Activated CD4-positive, alpha-beta memory T cell treated with anti-CD3 and anti-CD28 coated beads for 36 hours (primary cell): ENCODE measurements at regions not wholly inside any gene's neighbourhood (a gene's known extent, or its start where the extent isn't known, plus 50 kb on each side); places are given as distances from the start of the nearest gene placed in this dataset.
"Not testable (repeated sequence)": the region's sequence is repeated elsewhere in the genome, so short reads cannot be mapped to it uniquely, and the experiment has no call there.

Source experiments
- CTCF ChIA-PET: fragments of 350-600 bp; sonication (Branson Sonifier 250); formaldehyde crosslinking; loops from one replicate; lab custom pipeline; 2021; ENCODE audit warnings: antibody characterized with exemption, inconsistent platforms; lab: Charles Lee
- POLR2A ChIA-PET: fragments of 350-600 bp; sonication (Branson Sonifier 250); formaldehyde crosslinking; loops from one replicate; lab custom pipeline; 2021; ENCODE audit warnings: antibody characterized with exemption; lab: Charles Lee
- DNase-seq: peaks from one replicate; pipeline ENCODE4 v3.0.0-alpha.2; 2020
- H3K27ac Mint-ChIP-seq: one replicate; pipeline ENCODE4 v1.8.0; 2021; ENCODE audit warnings: mixed read lengths
- H3K27me3 Mint-ChIP-seq: one replicate; pipeline ENCODE4 v1.8.0; 2021; ENCODE audit warnings: mixed read lengths
- H3K36me3 Mint-ChIP-seq: one replicate; pipeline ENCODE4 v1.8.0; 2021; ENCODE audit warnings: mixed read lengths
- H3K4me1 Mint-ChIP-seq: one replicate; pipeline ENCODE4 v1.8.0; 2021; ENCODE audit warnings: low read depth, mixed read lengths
- H3K4me3 Mint-ChIP-seq: one replicate; pipeline ENCODE4 v1.8.0; 2021; ENCODE audit warnings: mild to moderate bottlenecking, mixed read lengths
- H3K9me3 Mint-ChIP-seq: one replicate; pipeline ENCODE4 v1.8.0; 2021; ENCODE audit warnings: mixed read lengths
- intact Hi-C: fragments of 100-400 bp; cut with micrococcal nuclease; formaldehyde crosslinking; loops from one replicate; pipeline ENCODE4 v1.15.1; 2023

- no peaks in the 10 kb centered on the region for H3K4me1 Mint-ChIP-seq
- DNase-seq: no peak
- POLR2A ChIA-PET: no interaction called here
- no peak overlapping the region for H3K27ac Mint-ChIP-seq
- H3K9me3 Mint-ChIP-seq: no peaks in the 10 kb centered on the region
- intact Hi-C loops: no loop called here
- no peaks in the 10 kb centered on the region for H3K27me3 Mint-ChIP-seq
- H3K36me3 Mint-ChIP-seq: no peaks in the 10 kb centered on the region
- CTCF ChIA-PET: no interaction called here
- H3K4me3 Mint-ChIP-seq: no peak overlapping the region
Measured at GRCh38 chr9:104350541-104350940, 153.5 kb upstream of the OR13F1 start.

DNA sequence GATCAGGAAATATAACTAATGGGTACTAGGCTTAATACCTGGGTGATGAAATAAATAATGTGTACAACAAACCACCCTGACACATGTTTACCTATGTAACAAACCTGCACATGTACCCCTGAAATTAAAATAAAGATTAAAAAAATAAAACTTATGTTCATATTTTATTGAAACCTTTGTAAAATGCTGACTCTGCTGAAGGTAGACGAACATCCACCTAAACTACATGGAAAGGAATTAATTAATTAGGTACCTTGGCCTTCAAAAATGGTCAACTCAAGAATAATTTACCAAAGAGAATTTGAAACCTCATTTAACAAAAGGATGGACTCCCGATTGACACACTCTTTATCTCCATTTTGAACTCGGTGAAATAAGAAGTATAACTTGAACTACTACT, 152.3 kb upstream of the OR13F1 start:
- intact Hi-C loops: no loop called here
- Mint-ChIP-seq H3K27ac (no peak overlapping the region), H3K4me3 (no peak overlapping the region), H3K4me1 (no peaks in the 10 kb centered on the region), H3K36me3 (no peaks in the 10 kb centered on the region), H3K27me3 (no peaks in the 10 kb centered on the region), H3K9me3 (no peaks in the 10 kb centered on the region)
- DNase-seq: no peak
- ChIA-PET POLR2A (no interaction called here), CTCF (no interaction called here)

DNA sequence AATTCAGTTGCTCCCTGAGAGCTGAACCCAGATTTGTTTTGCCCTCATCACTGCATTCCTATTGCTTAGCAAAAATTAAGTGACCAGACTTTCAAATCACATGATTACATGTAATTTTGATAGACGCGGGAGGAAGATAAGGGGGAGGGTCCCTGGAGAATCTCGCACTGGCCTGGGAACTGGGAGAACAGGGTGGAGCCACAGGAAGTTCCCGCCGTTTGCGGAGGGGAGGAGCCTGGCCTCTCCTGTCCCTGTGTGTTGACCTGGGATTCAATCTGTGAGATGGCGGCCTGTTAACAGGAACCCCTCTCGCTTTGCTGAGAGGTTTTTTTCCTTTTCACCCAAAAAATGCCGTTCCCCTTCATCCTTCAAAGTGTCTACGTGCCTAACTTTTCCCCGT, 142.9 kb upstream of the OR13F1 start:
- H3K36me3 Mint-ChIP-seq: no peaks in the 10 kb centered on the region
- ChIA-PET POLR2A (no interaction called here), CTCF (no interaction called here)
- H3K4me3 Mint-ChIP-seq: no peak overlapping the region
- H3K27ac Mint-ChIP-seq: no peak overlapping the region
- intact Hi-C loops: no loop called here
- no peaks in the 10 kb centered on the region for H3K4me1 Mint-ChIP-seq
- DNase-seq: no peak
- H3K9me3 Mint-ChIP-seq: peaks cover 2% of the 10 kb centered on the region
- H3K27me3 Mint-ChIP-seq: no peaks in the 10 kb centered on the region

- H3K4me3 Mint-ChIP-seq: no peak overlapping the region
- ChIA-PET CTCF (no interaction called here), POLR2A (no interaction called here)
- intact Hi-C loops: no loop called here
- H3K27me3 Mint-ChIP-seq: no peaks in the 10 kb centered on the region
- peaks cover 2% of the 10 kb centered on the region for H3K9me3 Mint-ChIP-seq
- H3K27ac Mint-ChIP-seq: no peak overlapping the region
- DNase-seq: no peak
- no peaks in the 10 kb centered on the region for H3K36me3 Mint-ChIP-seq
- H3K4me1 Mint-ChIP-seq: no peaks in the 10 kb centered on the region
Measured at GRCh38 chr9:104362912-104363472, 141.1 kb upstream of the OR13F1 start.

- Mint-ChIP-seq H3K36me3 (no peaks in the 10 kb centered on the region), H3K9me3 (peaks cover 2% of the 10 kb centered on the region), H3K27ac (no peak overlapping the region), H3K27me3 (no peaks in the 10 kb centered on the region), H3K4me3 (no peak overlapping the region), H3K4me1 (no peaks in the 10 kb centered on the region)
- DNase-seq: no peak
- ChIA-PET POLR2A (no interaction called here), CTCF (no interaction called here)
- intact Hi-C loops: no loop called here
Measured at GRCh38 chr9:104367507-104367906, 136.6 kb upstream of the OR13F1 start.

- H3K4me1 Mint-ChIP-seq, DNase-seq, POLR2A ChIA-PET, H3K36me3 Mint-ChIP-seq, H3K9me3 Mint-ChIP-seq, H3K4me3 Mint-ChIP-seq, intact Hi-C loops, H3K27me3 Mint-ChIP-seq, H3K27ac Mint-ChIP-seq, CTCF ChIA-PET: not testable (repeated sequence)
Measured at GRCh38 chr9:104368318-104368717, 135.7 kb upstream of the OR13F1 start.

DNA sequence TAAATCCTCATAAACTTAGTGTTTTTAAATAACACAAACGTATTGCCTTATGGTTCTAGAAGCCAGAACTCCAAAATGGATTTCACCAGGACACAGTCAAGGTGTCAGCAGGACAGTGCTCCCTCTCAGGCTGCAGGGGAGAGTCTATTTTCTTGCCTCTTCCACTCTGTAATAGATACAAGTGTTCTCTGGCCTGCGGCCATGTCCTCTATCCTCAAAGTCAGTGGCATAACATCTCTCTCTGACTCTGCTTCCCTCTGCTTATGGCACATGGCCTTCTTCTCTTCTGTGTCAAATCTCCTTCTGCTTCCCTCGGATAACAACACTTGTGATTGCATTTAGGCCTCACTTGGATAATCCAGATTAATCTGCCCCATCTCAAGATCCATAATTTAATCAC, 129.4 kb upstream of the OR13F1 start:
- H3K27ac Mint-ChIP-seq: no peak overlapping the region
- DNase-seq: no peak
- H3K9me3 Mint-ChIP-seq: no peaks in the 10 kb centered on the region
- intact Hi-C loops: no loop called here
- CTCF ChIA-PET: no interaction called here
- POLR2A ChIA-PET: no interaction called here
- H3K36me3 Mint-ChIP-seq: no peaks in the 10 kb centered on the region
- H3K27me3 Mint-ChIP-seq: no peaks in the 10 kb centered on the region
- no peaks in the 10 kb centered on the region for H3K4me1 Mint-ChIP-seq
- H3K4me3 Mint-ChIP-seq: no peak overlapping the region

DNA sequence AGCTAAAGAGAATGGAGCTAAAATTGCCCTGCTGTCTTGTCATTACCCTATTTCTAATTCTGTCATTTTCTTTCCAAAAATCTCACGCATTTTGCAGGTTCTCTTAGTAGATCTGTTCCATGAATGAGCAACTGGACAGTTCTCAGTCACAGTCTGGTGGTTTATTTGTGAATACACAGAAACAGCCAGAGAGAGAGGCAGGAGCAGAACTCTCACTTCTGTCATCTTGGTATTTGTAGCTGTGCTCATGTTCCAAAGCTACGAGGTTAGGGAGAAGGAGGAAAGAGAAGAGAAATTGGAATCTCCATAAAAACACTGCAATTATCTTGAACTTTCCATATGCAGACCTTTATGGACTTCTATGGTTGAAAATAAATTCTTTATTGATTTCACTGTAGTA, 118.0 kb upstream of the OR13F1 start:
- intact Hi-C loops: loop anchor here (1.0 to 10.0 kb wide), 2 partner anchors 209 to 359 kb away; partner anchors contain the start of gene NIPSNAP3A
- ChIA-PET CTCF (interaction anchor here (0.6 to 1.2 kb wide), 5 partner anchors 11 to 988 kb away, joined by 3 to 7 read pairs (median 3); no protein-coding TSS in a partner anchor), POLR2A (no interaction called here)
- H3K27me3 Mint-ChIP-seq: no peaks in the 10 kb centered on the region
- H3K27ac Mint-ChIP-seq: no peak overlapping the region
- no peak for DNase-seq
- H3K36me3 Mint-ChIP-seq: no peaks in the 10 kb centered on the region
- H3K4me3 Mint-ChIP-seq: no peak overlapping the region
- H3K9me3 Mint-ChIP-seq: no peaks in the 10 kb centered on the region
- no peaks in the 10 kb centered on the region for H3K4me1 Mint-ChIP-seq

DNA sequence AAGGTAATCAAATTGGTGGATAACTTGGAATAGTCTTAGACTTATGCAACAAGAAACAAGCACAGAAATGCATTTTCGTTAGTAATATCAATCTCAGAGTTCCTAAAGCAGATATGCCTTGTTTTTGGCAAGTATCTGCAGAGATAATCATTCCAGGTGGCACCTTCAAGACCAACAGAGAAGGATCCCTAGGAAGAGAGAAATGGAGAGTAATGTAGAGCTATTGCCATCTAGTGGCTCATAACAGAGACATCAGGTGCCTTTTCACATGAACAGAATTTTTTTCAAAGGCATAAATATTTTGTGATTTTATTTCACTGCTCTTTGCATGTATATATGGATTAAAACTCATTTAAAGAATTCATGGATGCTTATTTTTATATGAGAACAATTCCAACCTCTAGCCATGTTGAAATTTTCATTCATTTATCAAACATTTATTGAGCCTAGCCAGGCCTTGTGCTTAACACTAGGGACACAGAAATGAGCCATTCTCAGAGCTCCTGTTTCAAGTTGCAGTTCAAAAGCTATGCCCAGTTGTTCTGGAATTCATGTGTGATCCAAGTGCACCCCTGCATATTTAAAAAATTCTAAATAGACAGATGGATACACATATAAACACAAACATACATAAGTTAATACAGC, 117.5 kb upstream of the OR13F1 start:
- Mint-ChIP-seq H3K27ac (no peak overlapping the region), H3K4me3 (no peak overlapping the region), H3K4me1 (no peaks in the 10 kb centered on the region), H3K36me3 (no peaks in the 10 kb centered on the region), H3K9me3 (no peaks in the 10 kb centered on the region), H3K27me3 (no peaks in the 10 kb centered on the region)
- ChIA-PET CTCF (interaction anchor here (0.6 to 1.2 kb wide), 6 partner anchors 10 to 988 kb away, joined by 3 to 7 read pairs (median 3); no protein-coding TSS in a partner anchor), POLR2A (no interaction called here)
- intact Hi-C loops: loop anchor here (1.0 to 10.0 kb wide), 2 partner anchors 209 to 358 kb away; partner anchors contain the start of gene NIPSNAP3A
- DNase-seq: no peak

GRCh38 chr9:104388071-104388470, 116.0 kb upstream of the OR13F1 start:
- DNase-seq: no peak
- Mint-ChIP-seq H3K27me3 (no peaks in the 10 kb centered on the region), H3K36me3 (no peaks in the 10 kb centered on the region), H3K4me1 (no peaks in the 10 kb centered on the region), H3K4me3 (no peak overlapping the region), H3K9me3 (no peaks in the 10 kb centered on the region), H3K27ac (no peak overlapping the region)
- CTCF ChIA-PET: no interaction called here
- POLR2A ChIA-PET: no interaction called here
- intact Hi-C loops: loop anchor here (10.0 kb wide), 1 partner anchor 357 kb away; the partner anchor contains the start of gene NIPSNAP3A

DNA sequence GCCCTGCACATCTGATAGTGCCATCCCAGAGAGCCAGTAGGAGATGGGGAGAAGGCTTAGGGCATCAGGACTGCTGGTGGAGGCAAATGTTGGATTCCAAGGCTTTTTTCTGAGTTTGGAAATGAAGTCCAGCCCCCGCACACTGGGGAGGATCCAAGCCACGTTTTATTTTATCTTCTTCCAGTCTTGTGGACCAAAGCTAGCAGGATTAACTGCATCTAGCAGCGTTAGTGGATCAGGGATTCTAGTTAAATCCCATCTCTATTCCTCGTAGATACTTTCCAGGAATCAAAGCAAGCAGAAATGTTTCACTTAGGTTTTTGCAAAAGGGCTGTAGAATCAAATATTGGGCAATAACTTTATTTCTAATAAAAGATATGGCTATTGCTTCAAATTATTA, 114.7 kb upstream of the OR13F1 start:
- Mint-ChIP-seq H3K4me3 (no peak overlapping the region), H3K4me1 (no peaks in the 10 kb centered on the region), H3K9me3 (no peaks in the 10 kb centered on the region), H3K27me3 (no peaks in the 10 kb centered on the region), H3K36me3 (no peaks in the 10 kb centered on the region), H3K27ac (no peak overlapping the region)
- intact Hi-C loops: loop anchor here (10.0 kb wide), 1 partner anchor 355 kb away; the partner anchor contains the start of gene NIPSNAP3A
- ChIA-PET CTCF (no interaction called here), POLR2A (no interaction called here)
- DNase-seq: no peak

DNA sequence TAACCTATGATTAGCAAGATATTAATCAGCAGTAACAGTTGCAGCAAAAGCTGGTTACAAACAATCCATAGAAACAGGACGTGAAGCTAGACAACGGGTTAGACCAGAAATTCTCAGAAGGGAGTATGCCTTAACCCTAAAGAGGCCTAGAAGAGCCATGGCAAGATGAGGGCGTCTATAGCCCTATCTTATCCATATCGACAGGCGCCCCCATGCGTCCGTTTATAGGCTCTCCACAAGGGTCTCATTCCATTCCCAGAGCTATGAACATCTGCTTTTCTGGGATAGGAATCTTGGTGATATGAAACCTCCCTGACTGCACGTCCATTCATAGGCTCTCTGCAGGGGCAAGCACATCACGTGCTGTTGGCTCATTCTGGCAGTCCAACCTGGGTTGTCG, 109.2 kb upstream of the OR13F1 start:
- H3K27ac Mint-ChIP-seq, H3K9me3 Mint-ChIP-seq, CTCF ChIA-PET, H3K36me3 Mint-ChIP-seq, H3K4me3 Mint-ChIP-seq, H3K4me1 Mint-ChIP-seq, POLR2A ChIA-PET, DNase-seq, H3K27me3 Mint-ChIP-seq: not testable (repeated sequence)
- intact Hi-C loops: loop anchor here (10.0 kb wide), 1 partner anchor 60 kb away; no protein-coding TSS in a partner anchor

DNA sequence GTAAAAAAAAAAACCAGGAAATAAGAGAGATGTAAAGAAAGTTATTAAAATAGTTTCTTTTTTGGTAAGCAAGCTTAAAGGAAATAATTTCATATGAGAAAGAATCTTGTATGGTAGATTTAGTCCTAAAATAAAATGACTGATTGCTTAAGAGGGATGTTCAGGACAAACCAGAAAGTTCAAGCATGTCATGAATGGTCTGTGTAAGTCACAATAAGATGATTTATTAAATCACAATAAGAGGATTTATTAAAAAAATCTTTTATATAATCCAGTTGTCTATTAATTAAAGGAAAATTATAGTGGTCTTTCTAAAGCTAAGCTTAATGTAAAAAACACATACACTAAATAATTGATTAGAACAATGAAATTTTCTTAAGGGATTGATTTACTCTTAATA, 91.8 kb upstream of the OR13F1 start:
- H3K27me3 Mint-ChIP-seq: no peaks in the 10 kb centered on the region
- H3K27ac Mint-ChIP-seq: no peak overlapping the region
- ChIA-PET CTCF (no interaction called here), POLR2A (no interaction called here)
- H3K4me3 Mint-ChIP-seq: no peak overlapping the region
- H3K4me1 Mint-ChIP-seq: no peaks in the 10 kb centered on the region
- peaks cover 19% of the 10 kb centered on the region for H3K9me3 Mint-ChIP-seq
- intact Hi-C loops: no loop called here
- no peak for DNase-seq
- no peaks in the 10 kb centered on the region for H3K36me3 Mint-ChIP-seq
